Mammary epithelial cell (primary cell): ENCODE measurements at regions not wholly inside any gene's neighbourhood (a gene's known extent, or its start where the extent isn't known, plus 50 kb on each side); places are given as distances from the start of the nearest gene placed in this dataset.

Source experiments
- CTCF ChIP-seq, 2 donors: IDR thresholded peaks in 1 of 2; conservative IDR thresholded peaks in 1 of 2; 2 replicates each; pipeline ENCODE4 v1.5.1; 2011 to 2012; ENCODE audit warnings: inconsistent platforms in 2 of 2, low read length in 2 of 2, mild to moderate bottlenecking in 2 of 2, control low read depth in 1 of 2, low read depth in 1 of 2; ENCODE audit not compliant: insufficient read depth in 1 of 2; ENCODE audit errors: extremely low read depth in 1 of 2
- EZH2 ChIP-seq: IDR thresholded peaks from 2 replicates; pipeline ENCODE4 v1.6.1; 2012; ENCODE audit warnings: low read length, inconsistent platforms, borderline replicate concordance

- TF ChIP-seq CTCF (conservative IDR thresholded peaks at IDR 0.05 in 1 of 2, IDR thresholded peaks at IDR 0.05 in 1 of 2; ENCODE audit: extremely low read depth in 1 of 2, insufficient read depth in 1 of 2, low read depth in 1 of 2, low read length in 2 of 2) (no peak), EZH2 (no peak)
Observed at GRCh38 chr1:229003233-229004031, 267.5 kb upstream of the RAB4A start.
